Thyroid gland (tissue), 4 donors: ENCODE measurements at regions not wholly inside any gene's neighbourhood (a gene's known extent, or its start where the extent isn't known, plus 50 kb on each side); places are given as distances from the start of the nearest gene placed in this dataset.

ENCODE experiments used
- CTCF ChIP-seq, 6 experiments: fragments of 200-600 bp in 3 of 6; fragments of 450-650 bp in 3 of 6; sonication (generic) in 3 of 6; IDR thresholded peaks; one replicate each; pipeline ENCODE4 v1.5.1; 2016 to 2019; ENCODE audit warnings: antibody characterized with exemption in 6 of 6, mild to moderate bottlenecking in 2 of 6, inconsistent platforms in 1 of 6, moderate library complexity in 1 of 6
- POLR2A ChIP-seq, 2 donors: fragments of 450-650 bp; IDR thresholded peaks; one replicate each; pipeline ENCODE4 v1.6.1; 2017; ENCODE audit warnings: antibody characterized with exemption in 2 of 2, mild to moderate bottlenecking in 2 of 2, moderate library complexity in 1 of 2

- TF ChIP-seq POLR2A (IDR thresholded peaks at IDR 0.05), result no peak
- TF ChIP-seq CTCF (IDR thresholded peaks at IDR 0.05), result no peak
Measured at GRCh38 chr2:43169099-43169945, 57.1 kb downstream of the ZFP36L2 start.
